Activated T-cell treated with anti-CD3 and anti-CD28 coated beads for 48 hours (primary cell): ENCODE measurements at regions not wholly inside any gene's neighbourhood (a gene's known extent, or its start where the extent isn't known, plus 50 kb on each side); places are given as distances from the start of the nearest gene placed in this dataset.

Experiments used
- DNase-seq: peaks from one replicate; pipeline ENCODE4 v3.0.0-alpha.2; 2020; ENCODE audit warnings: low read depth

GRCh38 chr17:62913991-62914570 is 52.0 kb upstream of the TANC2 start:
- DNase-seq, result no peak

- no peak for DNase-seq
Measured at GRCh38 chr17:62912363-62912762, 53.7 kb upstream of the TANC2 start.

GRCh38 chr17:62911114-62911513 is 54.9 kb upstream of the TANC2 start:
- DNase-seq, result no peak

- no peak for DNase-seq
Measured at GRCh38 chr17:62910277-62910676, 55.8 kb upstream of the TANC2 start.

GRCh38 chr17:62907961-62908360 is 58.1 kb upstream of the TANC2 start:
- DNase-seq, result no peak

GRCh38 chr17:62906881-62907280 is 59.2 kb upstream of the TANC2 start:
- no peak for DNase-seq

GRCh38 chr17:62905233-62905632 is 60.8 kb upstream of the TANC2 start:
- no peak for DNase-seq

GRCh38 chr17:62902531-62903220 is 63.4 kb upstream of the TANC2 start:
- DNase-seq, result no peak

GRCh38 chr17:62901544-62901943 is 64.5 kb upstream of the TANC2 start:
- no peak for DNase-seq

GRCh38 chr17:62900096-62900495 is 65.9 kb upstream of the TANC2 start:
- no peak for DNase-seq

- no peak for DNase-seq
Measured at GRCh38 chr17:62899361-62899760, 66.7 kb upstream of the TANC2 start.

GRCh38 chr17:62898239-62898864 is 67.7 kb upstream of the TANC2 start:
- no peak for DNase-seq

- DNase-seq, result no peak
Measured at GRCh38 chr17:62897706-62898105, 68.3 kb upstream of the TANC2 start.

- no peak for DNase-seq
Measured at GRCh38 chr17:62895320-62896301, 70.4 kb upstream of the TANC2 start.

- peak; percentile 6 for DNase-seq
Measured at GRCh38 chr17:62892870-62893338, 73.1 kb upstream of the TANC2 start.

- no peak for DNase-seq
Measured at GRCh38 chr17:62892061-62892675, 73.9 kb upstream of the TANC2 start.

- DNase-seq, result no peak
Measured at GRCh38 chr17:62891659-62892058, 74.4 kb upstream of the TANC2 start.

GRCh38 chr17:62888765-62889164 is 77.3 kb upstream of the TANC2 start:
- no peak for DNase-seq

- DNase-seq, result no peak
Measured at GRCh38 chr17:62888148-62888547, 77.9 kb upstream of the TANC2 start.

GRCh38 chr17:62887437-62887836 is 78.6 kb upstream of the TANC2 start:
- DNase-seq, result no peak

GRCh38 chr17:62884781-62885180 is 76.7 kb upstream of the MARCHF10 start:
- no peak for DNase-seq

GRCh38 chr17:62882878-62883277 is 74.8 kb upstream of the MARCHF10 start:
- no peak for DNase-seq
